SU-DHL-6 (cell line): ENCODE measurements at regions not wholly inside any gene's neighbourhood (a gene's known extent, or its start where the extent isn't known, plus 50 kb on each side); places are given as distances from the start of the nearest gene placed in this dataset.

Experiments
- CTCF ChIP-seq: fragments of 200-600 bp; sonication (generic); IDR thresholded peaks from one replicate; pipeline ENCODE4 v1.5.1; 2017; ENCODE audit warnings: antibody characterized with exemption, mild to moderate bottlenecking, low read length, moderate library complexity; ENCODE audit not compliant: insufficient read depth, poor library complexity, severe bottlenecking
- EZH2phosphoT487 ChIP-seq: fragments of 200-600 bp; sonication (generic), shearing (Covaris generic); conservative IDR thresholded peaks from 2 replicates; pipeline ENCODE4 v1.6.1; 2018; ENCODE audit warnings: mild to moderate bottlenecking, antibody characterized with exemption, low read length, moderate library complexity, mixed read lengths

GRCh38 chr3:139267300-139268246, 76.2 kb upstream of the MRPS22 start:
- no peak for TF ChIP-seq CTCF
- no peak for TF ChIP-seq EZH2phosphoT487
